22Rv1 (cell line): ENCODE measurements at regions not wholly inside any gene's neighbourhood (a gene's known extent, or its start where the extent isn't known, plus 50 kb on each side); places are given as distances from the start of the nearest gene placed in this dataset.

Experiments
- ZFX ChIP-seq: fragments of 450-650 bp; IDR thresholded peaks from 2 replicates; pipeline ENCODE4 v1.6.1; 2017; ENCODE audit warnings: antibody characterized with exemption, borderline replicate concordance
- TF ChIP-seq, protein P1 (sequence below): fragments of 450-650 bp; IDR thresholded peaks from 2 replicates; pipeline ENCODE4 v1.5.1; 2017; ENCODE audit warnings: mild to moderate bottlenecking

DNA sequence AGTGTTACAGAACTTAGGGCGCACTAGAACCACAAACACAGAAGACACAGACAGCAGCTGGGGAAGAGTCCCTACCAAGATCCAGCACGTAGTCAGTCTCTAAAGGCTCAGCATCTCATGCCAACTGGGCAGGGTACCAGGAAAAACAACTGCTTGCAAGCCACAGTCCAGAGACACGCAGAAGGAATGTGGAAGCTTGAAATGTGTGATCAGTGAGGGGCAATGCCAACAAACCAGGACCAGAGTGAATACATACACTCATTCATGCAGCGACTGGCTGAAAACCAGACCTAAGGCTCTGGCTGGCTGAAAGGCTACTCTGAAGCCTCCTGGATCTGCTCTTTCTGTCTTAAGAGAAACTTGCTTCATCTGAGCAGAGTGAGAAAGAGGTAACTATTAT is 1484.8 kb downstream of the EFNB2 start:
- TF ChIP-seq, protein P1, sequence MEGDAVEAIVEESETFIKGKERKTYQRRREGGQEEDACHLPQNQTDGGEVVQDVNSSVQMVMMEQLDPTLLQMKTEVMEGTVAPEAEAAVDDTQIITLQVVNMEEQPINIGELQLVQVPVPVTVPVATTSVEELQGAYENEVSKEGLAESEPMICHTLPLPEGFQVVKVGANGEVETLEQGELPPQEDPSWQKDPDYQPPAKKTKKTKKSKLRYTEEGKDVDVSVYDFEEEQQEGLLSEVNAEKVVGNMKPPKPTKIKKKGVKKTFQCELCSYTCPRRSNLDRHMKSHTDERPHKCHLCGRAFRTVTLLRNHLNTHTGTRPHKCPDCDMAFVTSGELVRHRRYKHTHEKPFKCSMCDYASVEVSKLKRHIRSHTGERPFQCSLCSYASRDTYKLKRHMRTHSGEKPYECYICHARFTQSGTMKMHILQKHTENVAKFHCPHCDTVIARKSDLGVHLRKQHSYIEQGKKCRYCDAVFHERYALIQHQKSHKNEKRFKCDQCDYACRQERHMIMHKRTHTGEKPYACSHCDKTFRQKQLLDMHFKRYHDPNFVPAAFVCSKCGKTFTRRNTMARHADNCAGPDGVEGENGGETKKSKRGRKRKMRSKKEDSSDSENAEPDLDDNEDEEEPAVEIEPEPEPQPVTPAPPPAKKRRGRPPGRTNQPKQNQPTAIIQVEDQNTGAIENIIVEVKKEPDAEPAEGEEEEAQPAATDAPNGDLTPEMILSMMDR, result no peak
- no peak for TF ChIP-seq ZFX
